Lung (tissue), 11 donors: ENCODE measurements at regions not wholly inside any gene's neighbourhood (a gene's known extent, or its start where the extent isn't known, plus 50 kb on each side); places are given as distances from the start of the nearest gene placed in this dataset.
A peak's percentile ranks its signal among the peaks of the same experiment; 100 is the strongest.

ENCODE experiments used
- ATAC-seq: fragments of 200-7000 bp; cut with Tn5 transposase; one replicate; pipeline ENCODE4 v1.9.1; 2020; ENCODE audit warnings: moderate number of reproducible peaks; ENCODE audit not compliant: insufficient read depth, low FRiP score
- DNase-seq, 3 donors: peaks; one replicate each; pipeline ENCODE4 v3.0.0-alpha.2; 2013 to 2017
- H3K27ac ChIP-seq, 2 donors: one replicate each; pipeline ENCODE4 v1.5.1; 2013; ENCODE audit warnings: mild to moderate bottlenecking in 2 of 2, moderate library complexity in 2 of 2, control low read depth in 1 of 2, inconsistent platforms in 1 of 2, low read depth in 1 of 2, low read length in 1 of 2
- H3K27me3 ChIP-seq, 3 donors: one replicate each; pipeline ENCODE4 v1.5.1; 2013; ENCODE audit warnings: low read length in 2 of 3; ENCODE audit not compliant: control insufficient read depth in 3 of 3, insufficient read depth in 3 of 3
- H3K36me3 ChIP-seq, 4 donors: one replicate each; pipeline ENCODE4 v1.5.1; 2013; ENCODE audit warnings: low read length in 4 of 4, mild to moderate bottlenecking in 1 of 4, moderate library complexity in 1 of 4; ENCODE audit not compliant: control insufficient read depth in 4 of 4, insufficient read depth in 4 of 4
- H3K4me1 ChIP-seq, 5 donors: one replicate each; pipeline ENCODE4 v1.5.1; 2013; ENCODE audit warnings: low read length in 5 of 5, mild to moderate bottlenecking in 2 of 5, moderate library complexity in 1 of 5; ENCODE audit not compliant: control insufficient read depth in 5 of 5, insufficient read depth in 5 of 5
- H3K4me3 ChIP-seq: one replicate; pipeline ENCODE4 v1.5.1; 2013; ENCODE audit warnings: mild to moderate bottlenecking, control low read depth, moderate library complexity
- H3K9ac ChIP-seq, 2 donors: one replicate each; pipeline ENCODE4 v1.5.1; 2013; ENCODE audit warnings: low read length in 2 of 2, control low read depth in 1 of 2; ENCODE audit not compliant: insufficient read depth in 1 of 2
- H3K9me3 ChIP-seq, 4 donors: one replicate each; pipeline ENCODE4 v1.5.1; 2013; ENCODE audit warnings: low read length in 3 of 4, mild to moderate bottlenecking in 1 of 4, moderate library complexity in 1 of 4; ENCODE audit not compliant: control insufficient read depth in 4 of 4, insufficient read depth in 3 of 4
- WGBS, 2 donors: extraction: QIAGEN DNeasy Blood & Tissue Kit; methylation state at CpG; one replicate each; pipeline ENCODE4 v1.1.7; 2013; 5-methylcytosine and 5-hydroxymethylcytosine counted together
- TF ChIP-seq, protein P1 (sequence below): IDR thresholded peaks from 2 replicates; pipeline ENCODE4 v1.5.1; 2012; ENCODE audit warnings: mild to moderate bottlenecking; ENCODE audit errors: control extremely low read depth, extremely low read depth
- donor health status: control.
- donor health status: control.
- donor health status: Bipolar disorder and iron deficiency.
- donor health status: healthy.
- donor health status: DM: yes; HTN: yes; CAD: no.

- Histone ChIP-seq H3K9ac (no peak overlapping the region), H3K9me3 (no peaks in the 10 kb centered on the region), H3K4me1 (peaks cover 0 to 10% (median 2%) of the 10 kb centered on the region in 5 donors), H3K27ac (no peak overlapping the region), H3K4me3 (no peak overlapping the region), H3K36me3 (no peaks in the 10 kb centered on the region), H3K27me3 (no peaks in the 10 kb centered on the region)
- peak in 2 of 3 donors; percentile 47 to 70 for DNase-seq
- WGBS, 2 donors = 52 to 80% methylated on average over 1 of the region's 1 CpG
- peak; percentile 70 for ATAC-seq
- TF ChIP-seq, protein P1, sequence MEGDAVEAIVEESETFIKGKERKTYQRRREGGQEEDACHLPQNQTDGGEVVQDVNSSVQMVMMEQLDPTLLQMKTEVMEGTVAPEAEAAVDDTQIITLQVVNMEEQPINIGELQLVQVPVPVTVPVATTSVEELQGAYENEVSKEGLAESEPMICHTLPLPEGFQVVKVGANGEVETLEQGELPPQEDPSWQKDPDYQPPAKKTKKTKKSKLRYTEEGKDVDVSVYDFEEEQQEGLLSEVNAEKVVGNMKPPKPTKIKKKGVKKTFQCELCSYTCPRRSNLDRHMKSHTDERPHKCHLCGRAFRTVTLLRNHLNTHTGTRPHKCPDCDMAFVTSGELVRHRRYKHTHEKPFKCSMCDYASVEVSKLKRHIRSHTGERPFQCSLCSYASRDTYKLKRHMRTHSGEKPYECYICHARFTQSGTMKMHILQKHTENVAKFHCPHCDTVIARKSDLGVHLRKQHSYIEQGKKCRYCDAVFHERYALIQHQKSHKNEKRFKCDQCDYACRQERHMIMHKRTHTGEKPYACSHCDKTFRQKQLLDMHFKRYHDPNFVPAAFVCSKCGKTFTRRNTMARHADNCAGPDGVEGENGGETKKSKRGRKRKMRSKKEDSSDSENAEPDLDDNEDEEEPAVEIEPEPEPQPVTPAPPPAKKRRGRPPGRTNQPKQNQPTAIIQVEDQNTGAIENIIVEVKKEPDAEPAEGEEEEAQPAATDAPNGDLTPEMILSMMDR = no peak
Observed at GRCh38 chr12:19021646-19022045, 107.9 kb upstream of the PLEKHA5 start.

DNA sequence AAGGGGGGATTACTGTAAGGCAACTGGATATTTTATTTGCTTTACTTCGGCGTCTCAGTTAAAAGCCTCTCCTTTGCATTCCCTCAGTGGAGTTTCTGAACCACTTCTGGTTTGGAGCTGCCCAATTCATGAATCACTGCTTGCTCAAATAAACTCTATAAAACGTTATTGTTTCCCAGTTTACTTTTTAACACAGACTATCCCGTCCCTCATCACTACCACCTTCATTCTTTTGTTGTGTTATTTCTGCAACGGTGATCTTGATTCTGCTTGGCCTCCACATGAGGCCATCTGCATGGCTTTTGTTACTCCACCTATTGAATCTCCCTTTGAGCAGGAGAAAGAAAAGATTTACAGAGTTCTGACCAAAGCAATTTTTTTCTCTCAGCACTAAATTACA is 104.0 kb upstream of the PLEKHA5 start:
- no peak for ATAC-seq
- Histone ChIP-seq H3K27ac (no peak overlapping the region), H3K36me3 (no peaks in the 10 kb centered on the region), H3K9me3 (no peaks in the 10 kb centered on the region), H3K4me3 (no peak overlapping the region), H3K4me1 (peaks cover 0 to 5% (median 0%) of the 10 kb centered on the region in 5 donors), H3K9ac (no peak overlapping the region), H3K27me3 (no peaks in the 10 kb centered on the region)
- WGBS, 2 donors = 74 to 93% methylated on average over 5 of the region's 5 CpGs
- TF ChIP-seq, protein P1 = no peak
- no peak for DNase-seq

DNA sequence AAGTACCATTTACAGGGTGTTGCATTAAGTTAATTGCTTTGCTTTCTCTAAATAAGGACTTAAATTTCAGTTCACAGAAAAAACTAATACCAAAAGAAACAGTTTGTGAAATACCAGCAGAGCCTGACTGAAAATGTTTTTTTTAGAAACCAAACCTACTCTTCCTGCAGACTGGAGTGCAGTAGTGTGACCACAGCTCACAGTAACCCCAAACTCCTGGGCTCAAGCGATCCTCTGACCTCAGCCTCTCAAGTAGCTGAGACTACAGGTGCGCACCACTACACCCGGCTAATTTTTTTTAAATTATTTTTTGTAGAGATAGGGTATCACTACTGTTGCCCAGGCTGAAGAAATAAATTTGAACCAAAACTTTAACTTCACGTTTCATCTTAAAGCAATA is 103.5 kb upstream of the PLEKHA5 start:
- Histone ChIP-seq H3K9me3 (no peaks in the 10 kb centered on the region), H3K27ac (no peak overlapping the region), H3K4me3 (no peak overlapping the region), H3K4me1 (peaks cover 0 to 5% (median 0%) of the 10 kb centered on the region in 5 donors), H3K36me3 (no peaks in the 10 kb centered on the region), H3K27me3 (no peaks in the 10 kb centered on the region), H3K9ac (no peak overlapping the region)
- DNase-seq (no peak), ATAC-seq (no peak)
- TF ChIP-seq, protein P1 = no peak
- WGBS, 2 donors = 91 to 93% methylated on average over 4 of the region's 4 CpGs
